ENCODE measurements at regions not wholly inside any gene's neighbourhood (a gene's known extent, or its start where the extent isn't known, plus 50 kb on each side); places are given as distances from the start of the nearest gene placed in this dataset.

GRCh38 chr1:94734963-94735901 lies 84.9 kb upstream of the SLC44A3 start:
- TF ChIP-seq CTCF (IDR thresholded peaks at IDR 0.05) = no peak
- TF ChIP-seq POLR2A (IDR thresholded peaks at IDR 0.05) = no peak
